ENCODE measurements at regions not wholly inside any gene's neighbourhood (a gene's known extent, or its start where the extent isn't known, plus 50 kb on each side); places are given as distances from the start of the nearest gene placed in this dataset.
"Not testable (repeated sequence)": the region's sequence is repeated elsewhere in the genome, so short reads cannot be mapped to it uniquely, and the experiment has no call there.

DNA sequence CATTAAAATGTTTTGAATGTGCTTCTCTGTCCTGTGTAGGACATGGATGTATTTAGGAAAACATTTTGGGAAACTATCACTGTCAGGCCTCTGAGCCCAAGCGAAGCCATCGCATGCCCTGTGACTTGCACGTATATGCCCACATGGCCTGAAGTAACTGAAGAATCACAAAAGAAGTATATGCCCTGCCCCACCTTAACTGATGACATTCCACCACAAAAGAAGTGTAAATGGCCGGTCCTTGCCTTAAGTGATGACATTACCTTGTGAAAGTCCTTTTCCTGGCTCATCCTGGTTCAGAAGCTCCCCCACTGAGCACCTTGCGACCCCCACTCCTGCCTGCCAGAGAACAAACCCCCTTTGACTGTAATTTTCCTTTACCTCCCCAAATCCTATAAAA is 191.1 kb upstream of the MEIS1 start:
- not testable (repeated sequence) for DNase-seq (ENCODE audit: low read depth)

DNA sequence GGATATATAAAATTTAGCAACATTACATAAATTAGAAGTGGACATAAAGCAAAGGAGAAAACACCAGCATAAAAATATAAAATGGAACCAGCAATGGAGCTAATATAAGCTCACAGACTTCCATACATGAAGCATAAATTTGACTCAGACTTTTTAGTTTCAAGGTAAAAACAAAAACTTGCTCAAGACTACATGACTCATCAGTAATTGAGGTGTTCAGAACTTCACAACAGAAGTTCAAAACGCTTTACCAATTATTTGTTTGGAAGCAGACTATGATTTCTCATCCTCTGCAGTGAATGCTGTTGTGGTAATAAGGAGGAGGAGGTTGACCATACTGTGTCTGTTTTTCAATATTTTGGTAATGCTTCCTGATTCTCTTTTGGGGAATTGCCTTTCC is 192.0 kb upstream of the MEIS1 start:
- not testable (repeated sequence) for DNase-seq (ENCODE audit: low read depth)

- DNase-seq (ENCODE audit: low read depth): no peak
Observed at GRCh38 chr2:66242099-66242789, 192.7 kb upstream of the MEIS1 start.

DNA sequence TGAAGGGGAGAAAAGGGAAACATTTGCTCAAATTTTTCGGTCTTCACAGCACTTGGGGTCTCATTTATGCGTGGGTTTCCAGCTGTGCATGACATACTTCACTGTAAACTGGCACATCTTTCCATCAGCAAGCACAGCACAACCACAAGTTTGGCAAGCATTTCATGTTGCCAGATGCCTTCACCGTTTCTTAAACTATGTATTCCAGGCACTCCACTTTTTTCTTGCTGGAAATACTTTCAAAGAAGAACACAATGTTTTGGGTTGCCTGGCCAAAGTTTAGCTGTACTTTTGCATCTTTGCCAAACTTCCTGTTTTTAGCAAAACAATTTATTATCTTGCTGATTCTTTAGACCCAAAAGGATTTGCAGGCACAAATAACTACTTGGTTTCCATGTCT is 194.6 kb upstream of the MEIS1 start:
- no peak for DNase-seq (ENCODE audit: low read depth)

- no peak for DNase-seq (ENCODE audit: low read depth)
Observed at GRCh38 chr2:66239655-66240054, 195.3 kb upstream of the MEIS1 start.

GRCh38 chr2:66237803-66238379 is 197.0 kb upstream of the MEIS1 start:
- DNase-seq (ENCODE audit: low read depth): no peak

DNA sequence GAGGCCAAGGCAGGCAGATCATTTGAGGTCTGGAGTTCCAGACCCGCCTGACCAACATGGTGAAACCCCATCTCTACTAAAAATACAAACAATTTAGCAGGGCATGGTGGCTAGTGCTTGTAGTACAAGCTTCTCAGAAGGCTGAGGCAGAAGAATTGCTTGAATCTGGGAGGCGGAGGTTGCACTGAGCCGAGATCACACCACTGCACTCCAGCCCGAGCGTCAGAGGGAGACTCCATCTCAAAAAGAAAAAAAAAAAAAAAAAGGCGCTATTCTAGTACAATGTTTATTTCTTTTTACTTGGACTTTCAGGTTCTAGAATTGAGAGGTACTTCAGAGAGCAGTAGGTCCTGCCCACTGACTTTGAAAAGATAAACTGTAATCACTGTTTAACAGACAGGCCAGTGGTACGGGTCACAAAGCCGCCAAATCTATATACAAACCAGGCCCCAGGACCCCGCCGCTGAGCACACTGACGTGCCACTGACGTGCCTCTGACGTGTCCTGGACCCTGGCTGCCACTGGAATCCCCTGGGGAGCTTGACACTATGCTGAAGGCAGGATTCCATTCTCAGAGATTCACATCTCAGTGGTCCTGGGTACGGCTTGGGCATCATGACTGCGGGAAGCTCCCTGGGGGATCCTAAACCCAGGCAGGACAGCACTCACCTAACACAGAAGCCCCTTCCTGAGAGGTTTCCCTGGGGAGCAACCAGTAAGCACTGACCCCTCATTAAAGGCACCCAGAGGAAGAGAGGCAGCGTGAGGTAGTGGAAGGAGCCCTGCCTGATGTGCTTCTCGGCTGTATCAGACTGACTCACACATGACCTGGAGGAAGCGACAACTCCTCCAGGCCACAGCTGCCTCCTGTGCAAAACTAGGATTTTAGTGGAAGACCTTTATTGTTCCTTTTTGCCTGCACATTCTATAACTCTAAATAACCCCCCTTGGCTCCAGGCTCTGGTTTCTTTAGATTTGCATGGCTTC is 197.8 kb upstream of the MEIS1 start:
- DNase-seq (ENCODE audit: low read depth): no peak

- no peak for DNase-seq (ENCODE audit: low read depth)
Observed at GRCh38 chr2:66236067-66236685, 198.7 kb upstream of the MEIS1 start.

DNA sequence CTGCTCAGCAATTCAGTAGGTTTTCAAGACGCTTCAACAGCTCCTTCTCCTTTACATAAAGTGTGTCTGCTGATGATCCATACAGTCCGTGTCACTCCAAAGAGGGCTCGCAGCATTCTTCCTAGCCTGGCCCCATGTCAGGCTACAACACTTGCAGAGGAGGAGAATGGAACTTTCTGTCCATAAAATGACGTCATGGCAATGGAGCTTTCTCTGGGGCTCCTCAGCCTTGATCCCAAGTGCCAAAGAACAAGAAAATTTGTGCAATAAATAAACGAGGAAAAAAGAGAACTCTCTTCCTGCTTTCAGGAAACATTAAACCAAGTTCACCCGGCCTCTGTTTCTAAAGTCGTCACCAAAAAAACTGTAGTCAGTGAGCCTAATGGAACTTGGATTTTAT is 199.5 kb upstream of the MEIS1 start:
- DNase-seq (ENCODE audit: low read depth): no peak

DNA sequence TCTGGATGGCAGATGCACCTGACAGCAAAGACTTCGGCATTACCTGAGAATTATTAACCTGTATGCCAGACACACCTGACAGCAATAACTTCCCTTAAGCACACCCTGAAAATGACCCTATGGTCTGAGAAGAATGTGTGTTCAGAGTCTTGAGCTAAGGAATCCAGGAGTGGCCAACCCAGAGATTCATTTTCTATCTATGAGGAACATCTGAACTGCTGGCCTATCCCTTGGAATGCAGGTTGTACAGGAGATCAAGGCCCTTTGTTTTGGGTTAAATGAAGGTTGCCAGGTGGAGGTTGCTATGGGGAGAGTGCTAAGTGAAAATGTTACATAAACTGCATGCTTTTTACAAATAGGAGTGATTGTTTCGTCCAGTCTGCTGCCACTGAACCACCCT is 200.9 kb upstream of the MEIS1 start:
- no peak for DNase-seq (ENCODE audit: low read depth)

- DNase-seq (ENCODE audit: low read depth): no peak
Observed at GRCh38 chr2:66228128-66228547, 206.8 kb upstream of the MEIS1 start.

DNA sequence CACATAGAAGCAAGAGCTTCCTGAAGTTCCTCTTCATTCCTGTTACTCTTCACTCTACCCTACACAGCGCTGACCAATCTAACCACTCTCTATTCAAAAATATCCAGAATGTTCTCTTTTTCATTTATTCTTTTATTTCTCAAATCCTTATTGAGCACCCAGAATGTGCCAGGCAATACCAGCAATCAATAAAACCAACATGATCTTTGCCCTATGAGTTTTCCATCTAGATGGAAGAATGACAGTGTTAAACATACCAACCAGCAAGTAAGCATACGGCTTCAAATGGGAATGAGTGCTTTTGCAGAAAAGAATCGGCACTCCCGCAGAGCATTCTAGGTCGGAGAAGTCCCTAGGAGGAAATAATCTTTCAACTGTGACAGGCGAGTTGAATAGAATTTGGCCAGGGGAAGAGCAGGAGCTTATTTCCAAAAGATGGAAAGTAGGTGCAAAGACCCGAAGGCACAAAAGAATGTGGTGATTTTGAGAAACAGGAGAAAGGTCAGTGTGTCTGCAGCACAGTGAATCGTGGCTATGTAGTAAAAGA is 217.8 kb upstream of the MEIS1 start:
- no peak for DNase-seq (ENCODE audit: low read depth)

DNA sequence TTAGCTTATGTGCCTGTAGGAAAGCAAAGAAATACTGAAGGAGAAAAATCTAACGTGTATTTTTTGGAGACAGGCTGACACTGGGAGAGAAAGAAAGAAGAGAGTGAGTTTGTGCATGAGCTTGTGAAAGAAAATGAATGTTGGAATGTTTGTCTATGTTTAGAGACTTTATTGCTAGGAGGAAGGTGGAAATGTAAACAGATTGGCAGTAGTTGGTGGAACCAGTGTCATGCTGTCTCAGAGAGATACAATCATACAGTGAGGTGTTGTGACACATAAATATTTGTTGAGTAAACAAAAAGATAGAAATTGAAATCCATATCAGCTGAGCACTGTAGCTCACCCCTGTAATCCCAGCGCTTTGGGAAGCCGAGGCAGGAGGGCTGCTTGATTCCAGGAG is 222.2 kb upstream of the MEIS1 start:
- no peak for DNase-seq (ENCODE audit: low read depth)

DNA sequence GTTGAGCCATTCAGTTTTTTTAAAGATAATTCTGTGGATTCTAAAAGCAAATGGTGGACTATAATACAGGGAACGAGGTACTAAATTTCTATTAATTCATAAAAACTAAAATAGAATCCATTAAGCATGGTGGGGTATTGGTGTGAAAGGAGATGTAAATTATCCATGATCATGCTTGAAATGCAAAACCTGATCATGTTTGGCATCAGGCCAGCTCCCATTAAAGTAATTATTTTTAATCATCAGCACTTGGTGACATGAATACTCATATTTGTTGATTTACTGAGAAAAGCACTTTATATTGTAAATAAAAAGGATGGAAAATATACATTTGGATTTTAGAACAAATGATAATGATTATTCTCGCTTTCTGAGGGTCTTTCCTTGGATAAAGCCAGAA is 232.3 kb upstream of the MEIS1 start:
- no peak for DNase-seq (ENCODE audit: low read depth)

DNA sequence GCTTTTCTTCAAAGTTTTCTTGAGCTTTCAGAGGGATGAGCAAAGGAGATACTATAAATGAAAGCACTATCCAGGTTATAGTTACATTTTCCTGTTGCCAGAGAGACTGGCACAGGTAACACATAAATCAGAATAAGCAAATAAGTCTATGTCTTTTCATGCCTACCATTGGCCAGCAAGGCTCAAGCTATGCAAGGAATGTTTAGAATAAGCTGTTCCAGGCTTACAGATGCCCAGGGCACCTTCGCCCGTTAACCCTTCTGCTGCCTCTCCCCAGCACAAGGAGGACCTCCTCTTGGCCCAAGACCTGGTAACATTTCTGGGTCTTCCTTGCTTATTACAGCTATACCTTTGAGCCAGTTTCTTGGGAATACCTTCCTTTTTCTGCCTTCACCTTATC is 233.7 kb upstream of the MEIS1 start:
- no peak for DNase-seq (ENCODE audit: low read depth)

- no peak for DNase-seq (ENCODE audit: low read depth)
Observed at GRCh38 chr2:66198873-66199272, 236.1 kb upstream of the MEIS1 start.

GRCh38 chr2:66192888-66193287 is 242.0 kb upstream of the MEIS1 start:
- no peak for DNase-seq (ENCODE audit: low read depth)

GRCh38 chr2:66191311-66191710 is 243.6 kb upstream of the MEIS1 start:
- no peak for DNase-seq (ENCODE audit: low read depth)

GRCh38 chr2:66189553-66189952 is 245.4 kb upstream of the MEIS1 start:
- no peak for DNase-seq (ENCODE audit: low read depth)

- DNase-seq (ENCODE audit: low read depth): no peak
Observed at GRCh38 chr2:66186537-66186936, 248.4 kb upstream of the MEIS1 start.

DNA sequence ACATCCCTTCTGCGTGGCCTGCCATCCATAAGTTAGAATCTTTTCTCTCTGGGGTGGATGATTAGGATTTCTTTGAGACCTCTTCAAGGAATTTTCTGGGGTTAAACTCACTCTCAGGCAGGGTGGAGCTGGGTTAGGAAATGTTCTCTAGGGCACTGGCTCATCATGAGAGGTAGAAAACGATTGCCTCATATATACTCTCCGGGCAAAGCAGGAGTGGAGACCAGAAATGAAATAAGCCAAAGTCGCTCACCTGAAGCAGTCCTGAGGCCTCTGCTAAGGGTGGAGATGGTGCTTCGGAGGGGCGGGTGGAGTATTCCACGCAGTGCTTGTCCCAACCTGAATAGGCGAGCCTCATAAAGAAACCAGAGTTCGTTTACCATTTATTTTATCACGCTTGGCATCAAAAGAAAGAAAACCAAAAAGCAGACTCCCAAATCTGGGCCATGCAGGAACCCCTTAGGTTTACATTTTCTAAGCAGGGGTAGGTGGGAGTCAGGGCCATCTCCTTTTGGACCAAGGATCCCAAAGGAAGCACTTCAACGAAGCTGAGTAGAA is 249.3 kb upstream of the MEIS1 start:
- no peak for DNase-seq (ENCODE audit: low read depth)

All from HT1080 (cell line).